Endothelial cell of umbilical vein (primary cell): ENCODE measurements at regions not wholly inside any gene's neighbourhood (a gene's known extent, or its start where the extent isn't known, plus 50 kb on each side); places are given as distances from the start of the nearest gene placed in this dataset.

ENCODE experiments used
- BruUV-seq: library from RNA; stranded (reverse); fragments of 400-500 nt; replicated peaks from 2 replicates; lab custom pipeline; 2021; lab: Mats Ljungman, UMichigan
- CTCF ChIA-PET: fragments of 300-600, 350-600 bp; sonication (Branson Sonifier 250); formaldehyde crosslinking; loops from one replicate; lab custom pipeline; 2021; ENCODE audit warnings: antibody characterized with exemption, inconsistent platforms; lab: Charles Lee
- POLR2A ChIA-PET: fragments of 300-600, 350-600 bp; sonication (Branson Sonifier 250); formaldehyde crosslinking; loops from one replicate; lab custom pipeline; 2021; ENCODE audit warnings: antibody characterized with exemption, inconsistent platforms; lab: Charles Lee
- DNase-seq: peaks from one replicate; pipeline ENCODE4 v3.0.0-alpha.2; 2011; ENCODE audit warnings: low read depth, low spot score
- FAIRE-seq: peaks from 2 replicates; lab custom pipeline; 2011; peaks lifted over from hg19 to GRCh38; lab: Jason Lieb, UNC
- H2AFZ ChIP-seq: 2 replicates; pipeline ENCODE4 v1.6.0; 2012; ENCODE audit warnings: low read depth, low read length, control low read depth, inconsistent platforms
- H3K27ac ChIP-seq: 2 replicates; pipeline ENCODE4 v1.5.1; 2011; ENCODE audit warnings: low read depth, mild to moderate bottlenecking, control low read depth, low read length, moderate library complexity; ENCODE audit not compliant: insufficient read depth
- H3K27me3 ChIP-seq, 2 experiments: 2 replicates each; pipeline versions ENCODE4 v1.6.0 to v1.6.1; 2011; ENCODE audit warnings: low read length in 2 of 2, mixed read lengths in 1 of 2; ENCODE audit not compliant: control insufficient read depth in 2 of 2, insufficient read depth in 2 of 2
- H3K36me3 ChIP-seq, 2 experiments: 2 replicates in 1 of 2; 3 replicates in 1 of 2; pipeline ENCODE4 v1.5.1; 2011; ENCODE audit warnings: low read length in 2 of 2, mild to moderate bottlenecking in 1 of 2, moderate library complexity in 1 of 2; ENCODE audit not compliant: control insufficient read depth in 2 of 2, insufficient read depth in 2 of 2; ENCODE audit errors: extremely low read depth in 1 of 2
- H3K4me1 ChIP-seq: 3 replicates; pipeline ENCODE4 v1.5.1; 2011; ENCODE audit warnings: mild to moderate bottlenecking, low read length; ENCODE audit not compliant: control insufficient read depth, insufficient read depth; ENCODE audit errors: extremely low read depth
- H3K4me2 ChIP-seq: 2 replicates; pipeline ENCODE4 v1.6.1; 2011; ENCODE audit warnings: low read length, control low read depth, mixed read lengths; ENCODE audit not compliant: insufficient read depth
- H3K4me3 ChIP-seq, 3 experiments: fragments of 200-600 bp in 1 of 3; sonication (generic), shearing (Covaris generic) in 1 of 3; replicated peaks in 1 of 3; 2 replicates each; pipeline ENCODE4 v1.5.1; 2011 to 2016; ENCODE audit warnings: control low read depth in 3 of 3, low read length in 3 of 3, mild to moderate bottlenecking in 2 of 3, inconsistent platforms in 1 of 3, low read depth in 1 of 3, moderate library complexity in 1 of 3; ENCODE audit not compliant: insufficient read depth in 1 of 3
- H3K79me2 ChIP-seq: 2 replicates; pipeline ENCODE4 v1.6.0; 2012; ENCODE audit warnings: low read length, inconsistent platforms; ENCODE audit not compliant: control insufficient read depth, insufficient read depth
- H3K9ac ChIP-seq: replicated peaks from 2 replicates; pipeline ENCODE3; 2011; ENCODE audit warnings: low read length, control low read depth; ENCODE audit not compliant: insufficient read depth; ENCODE audit errors: extremely low read depth
- H3K9me1 ChIP-seq: replicated peaks from 3 replicates; pipeline ENCODE4 v1.6.0; 2011; ENCODE audit warnings: mild to moderate bottlenecking, low read length; ENCODE audit not compliant: control insufficient read depth, insufficient read depth; ENCODE audit errors: extremely low read depth
- H3K9me3 ChIP-seq: replicated peaks from 2 replicates; pipeline ENCODE4 v1.5.1; 2012; ENCODE audit warnings: low read length, inconsistent platforms; ENCODE audit not compliant: control insufficient read depth, insufficient read depth
- H4K20me1 ChIP-seq: replicated peaks from 2 replicates; pipeline ENCODE3; 2011; ENCODE audit warnings: mild to moderate bottlenecking, low read length; ENCODE audit not compliant: control insufficient read depth, insufficient read depth; ENCODE audit errors: extremely low read depth
- EZH2 ChIP-seq: IDR thresholded peaks from 2 replicates; pipeline ENCODE4 v1.6.1; 2012; ENCODE audit warnings: borderline replicate concordance, low read depth, mild to moderate bottlenecking, moderate library complexity, low read length, inconsistent platforms; ENCODE audit not compliant: severe bottlenecking
- FOS ChIP-seq: IDR thresholded peaks from 2 replicates; pipeline ENCODE4 v1.6.1; 2011; ENCODE audit warnings: mild to moderate bottlenecking, low read length, moderate library complexity, borderline replicate concordance; ENCODE audit not compliant: insufficient read depth
- GATA2 ChIP-seq: IDR thresholded peaks from 2 replicates; pipeline ENCODE4 v1.7.0; 2011; ENCODE audit warnings: low read depth, mild to moderate bottlenecking, moderate library complexity, mixed read lengths, low read length; ENCODE audit not compliant: insufficient read length, insufficient read depth
- JUN ChIP-seq: IDR thresholded peaks from 2 replicates; pipeline ENCODE4 v1.6.1; 2011; ENCODE audit warnings: borderline replicate concordance, low read depth; ENCODE audit not compliant: insufficient read length, insufficient read depth
- MYC ChIP-seq: IDR thresholded peaks from one replicate; pipeline ENCODE4 v1.6.1; 2011; ENCODE audit warnings: mild to moderate bottlenecking, low read depth, low read length
- POLR2A ChIP-seq: IDR thresholded peaks from 2 replicates; pipeline ENCODE4 v1.6.1; 2012; ENCODE audit warnings: low read depth, mild to moderate bottlenecking, control low read depth, low read length
- POLR2AphosphoS5 ChIP-seq: IDR thresholded peaks from 2 replicates; pipeline ENCODE4 v1.6.1; 2012; ENCODE audit warnings: low read depth, mild to moderate bottlenecking, control low read depth, low read length, moderate library complexity; ENCODE audit not compliant: insufficient read depth
- dilution Hi-C: fragments of 300-500 bp; cut with MboI; formaldehyde crosslinking; loops from one replicate; pipeline ENCODE4 v1.15.0; 2019; ENCODE audit warnings: low sequenced_read_pairs; ENCODE audit not compliant: extremely low pct_ligation_motif_present
- intact Hi-C: fragments of 100-400 bp; cut with micrococcal nuclease; formaldehyde crosslinking; loops from one replicate; pipeline ENCODE4 v1.10.0; 2022
- TF ChIP-seq, protein P1 (sequence below): IDR thresholded peaks from 2 replicates; pipeline ENCODE4 v1.6.1; 2011; ENCODE audit not compliant: insufficient read depth, insufficient read length
- TF ChIP-seq, protein P2 (sequence below), 2 donors: IDR thresholded peaks; 1 replicate in 1 of 2; 2 replicates in 1 of 2; pipeline ENCODE4 v1.5.1; 2011; ENCODE audit warnings: low read length in 2 of 2, mild to moderate bottlenecking in 2 of 2, moderate library complexity in 2 of 2, control low read depth in 1 of 2, inconsistent platforms in 1 of 2, low read depth in 1 of 2; ENCODE audit not compliant: insufficient read depth in 1 of 2; ENCODE audit errors: extremely low read depth in 1 of 2

DNA sequence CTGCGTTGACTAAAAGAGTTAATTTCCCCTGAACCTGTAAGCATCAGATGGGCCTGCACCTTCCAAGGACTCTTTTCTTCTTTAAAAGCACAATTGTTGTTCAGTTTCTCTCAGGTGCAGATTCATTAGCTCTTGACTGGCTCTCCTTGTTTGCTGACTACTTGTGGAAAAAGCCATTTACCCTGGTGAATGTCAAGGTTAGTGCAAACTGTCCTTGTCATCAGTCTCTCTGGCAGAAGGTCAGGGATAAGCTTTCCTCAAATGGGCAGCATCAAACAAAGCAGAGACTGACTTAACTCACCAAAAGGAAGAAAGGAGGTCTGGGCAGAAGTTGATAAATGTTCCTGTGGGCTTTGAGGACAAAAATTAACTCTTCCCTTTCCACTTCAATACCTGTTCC is 922.7 kb downstream of the BCL11A start:
- dilution Hi-C loops (no loop called here), intact Hi-C loops (no loop called here)
- H3K9me1 ChIP-seq, result no peaks in the 10 kb centered on the region
- no peaks in the 10 kb centered on the region for H3K36me3 ChIP-seq
- BruUV-seq, result no TSS peak
- H3K4me1 ChIP-seq, result no peaks in the 10 kb centered on the region
- H3K9me3 ChIP-seq, result no peaks in the 10 kb centered on the region
- H2AFZ ChIP-seq, result no peak overlapping the region
- H3K9ac ChIP-seq, result no peak overlapping the region
- ChIA-PET POLR2A (no interaction called here), CTCF (no interaction called here)
- TF ChIP-seq POLR2A (no peak), FOS (no peak), POLR2AphosphoS5 (no peak), GATA2 (no peak), MYC (no peak)
- TF ChIP-seq, protein P1, sequence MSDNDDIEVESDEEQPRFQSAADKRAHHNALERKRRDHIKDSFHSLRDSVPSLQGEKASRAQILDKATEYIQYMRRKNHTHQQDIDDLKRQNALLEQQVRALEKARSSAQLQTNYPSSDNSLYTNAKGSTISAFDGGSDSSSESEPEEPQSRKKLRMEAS, result no peak
- no peaks in the 10 kb centered on the region for H3K27me3 ChIP-seq
- no peaks in the 10 kb centered on the region for H3K79me2 ChIP-seq
- no peak overlapping the region for H3K27ac ChIP-seq
- DNase-seq (no peak), FAIRE-seq (no peak)
- no peak overlapping the region for H3K4me3 ChIP-seq
- no peaks in the 10 kb centered on the region for H4K20me1 ChIP-seq
- no peak overlapping the region for H3K4me2 ChIP-seq

DNA sequence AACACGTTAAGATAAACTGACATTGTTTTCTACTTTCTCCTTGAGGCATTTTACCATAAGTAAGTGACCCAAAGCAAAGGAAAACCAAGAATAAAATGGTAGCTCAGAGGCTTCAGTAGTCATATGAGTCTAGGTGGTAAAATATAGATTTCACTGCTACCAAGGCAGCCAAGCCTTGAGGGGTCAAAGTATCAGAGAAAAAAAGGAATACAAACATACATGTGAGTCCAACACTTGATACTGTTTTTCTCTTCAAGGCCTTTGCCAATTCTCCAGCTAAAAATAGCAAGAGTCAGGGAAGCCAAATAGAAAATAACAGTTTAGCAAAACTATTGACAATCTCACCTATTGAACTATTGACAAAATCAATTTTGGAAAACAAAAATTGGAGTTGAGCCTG is 925.9 kb downstream of the BCL11A start:
- FAIRE-seq, result no peak
- dilution Hi-C loops, result no loop called here

More for the DNA sequence above, 925.9 kb downstream of the BCL11A start:
- TF ChIP-seq, protein P2, sequence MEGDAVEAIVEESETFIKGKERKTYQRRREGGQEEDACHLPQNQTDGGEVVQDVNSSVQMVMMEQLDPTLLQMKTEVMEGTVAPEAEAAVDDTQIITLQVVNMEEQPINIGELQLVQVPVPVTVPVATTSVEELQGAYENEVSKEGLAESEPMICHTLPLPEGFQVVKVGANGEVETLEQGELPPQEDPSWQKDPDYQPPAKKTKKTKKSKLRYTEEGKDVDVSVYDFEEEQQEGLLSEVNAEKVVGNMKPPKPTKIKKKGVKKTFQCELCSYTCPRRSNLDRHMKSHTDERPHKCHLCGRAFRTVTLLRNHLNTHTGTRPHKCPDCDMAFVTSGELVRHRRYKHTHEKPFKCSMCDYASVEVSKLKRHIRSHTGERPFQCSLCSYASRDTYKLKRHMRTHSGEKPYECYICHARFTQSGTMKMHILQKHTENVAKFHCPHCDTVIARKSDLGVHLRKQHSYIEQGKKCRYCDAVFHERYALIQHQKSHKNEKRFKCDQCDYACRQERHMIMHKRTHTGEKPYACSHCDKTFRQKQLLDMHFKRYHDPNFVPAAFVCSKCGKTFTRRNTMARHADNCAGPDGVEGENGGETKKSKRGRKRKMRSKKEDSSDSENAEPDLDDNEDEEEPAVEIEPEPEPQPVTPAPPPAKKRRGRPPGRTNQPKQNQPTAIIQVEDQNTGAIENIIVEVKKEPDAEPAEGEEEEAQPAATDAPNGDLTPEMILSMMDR (IDR thresholded peaks at IDR 0.05; ENCODE audit: extremely low read depth in 1 of 2, insufficient read depth in 1 of 2, low read depth in 1 of 2, low read length in 2 of 2), result no peak
- TF ChIP-seq JUN (no peak), POLR2AphosphoS5 (no peak), EZH2 (no peak), MYC (no peak), POLR2A (no peak), FOS (no peak)
- H3K9ac ChIP-seq, result no peak overlapping the region
- H2AFZ ChIP-seq, result no peak overlapping the region
- no peaks in the 10 kb centered on the region for H3K9me1 ChIP-seq
- no TSS peak for BruUV-seq
- no peaks in the 10 kb centered on the region for H3K79me2 ChIP-seq
- H3K9me3 ChIP-seq, result no peaks in the 10 kb centered on the region
- ChIA-PET CTCF (no interaction called here), POLR2A (no interaction called here)
- no peaks in the 10 kb centered on the region for H3K27me3 ChIP-seq
- H4K20me1 ChIP-seq, result no peaks in the 10 kb centered on the region
- H3K4me3 ChIP-seq, result no peak overlapping the region
- no peak overlapping the region for H3K27ac ChIP-seq
- H3K4me2 ChIP-seq, result no peak overlapping the region
- no peak for DNase-seq
- no peaks in the 10 kb centered on the region for H3K36me3 ChIP-seq
- intact Hi-C loops, result no loop called here
- H3K4me1 ChIP-seq, result no peaks in the 10 kb centered on the region
